HL-60 (cell line): ENCODE measurements at regions not wholly inside any gene's neighbourhood (a gene's known extent, or its start where the extent isn't known, plus 50 kb on each side); places are given as distances from the start of the nearest gene placed in this dataset.

Experiments used
- DNase-seq, 2 experiments: peaks; one replicate each; pipeline ENCODE4 v3.0.0-alpha.2; 2010 to 2020; ENCODE audit warnings: low read depth in 1 of 2, low spot score in 1 of 2
- H3K27ac ChIP-seq: fragments of 250-450 bp; sonication (Bioruptor Pico); replicated peaks from 2 replicates; pipeline ENCODE4 v1.5.1; 2020; ENCODE audit warnings: mild to moderate bottlenecking, moderate library complexity
- H3K27me3 ChIP-seq: fragments of 250-450 bp; sonication (Bioruptor Pico); 2 replicates; pipeline ENCODE4 v1.5.1; 2021; ENCODE audit warnings: mild to moderate bottlenecking, moderate library complexity; ENCODE audit not compliant: insufficient read depth, poor library complexity, severe bottlenecking
- H3K4me3 ChIP-seq: replicated peaks from 2 replicates; pipeline ENCODE4 v1.5.1; 2011; ENCODE audit warnings: mild to moderate bottlenecking, control low read depth, low read length; ENCODE audit not compliant: insufficient read depth
- CTCF ChIP-seq: IDR thresholded peaks from one replicate; pipeline ENCODE4 v1.5.1; 2011; ENCODE audit warnings: low read length, control low read depth, inconsistent platforms; ENCODE audit not compliant: insufficient read depth
- GABPA ChIP-seq: IDR thresholded peaks from 2 replicates; pipeline ENCODE4 v1.6.1; 2012; ENCODE audit warnings: low read depth
- POLR2AphosphoS5 ChIP-seq: IDR thresholded peaks from 2 replicates; pipeline ENCODE4 v1.6.1; 2012; ENCODE audit warnings: low read depth
- REST ChIP-seq: IDR thresholded peaks from 2 replicates; pipeline ENCODE4 v1.6.1; 2012; ENCODE audit warnings: low read depth; ENCODE audit not compliant: insufficient replicate concordance
- SPI1 ChIP-seq: IDR thresholded peaks from 2 replicates; pipeline ENCODE4 v1.6.1; 2012; ENCODE audit warnings: low read depth, mild to moderate bottlenecking, borderline replicate concordance

GRCh38 chr1:187948170-187948794 is 1119.5 kb downstream of the PLA2G4A start:
- no peak for TF ChIP-seq GABPA
- no peak for DNase-seq
- no peak overlapping the region for H3K4me3 ChIP-seq
- no peaks in the 10 kb centered on the region for H3K27me3 ChIP-seq
- no peak overlapping the region for H3K27ac ChIP-seq

GRCh38 chr1:187949567-187949966 is 1120.8 kb downstream of the PLA2G4A start:
- H3K4me3 ChIP-seq = no peak overlapping the region
- no peak for TF ChIP-seq REST
- TF ChIP-seq SPI1 = no peak
- no peak overlapping the region for H3K27ac ChIP-seq
- no peaks in the 10 kb centered on the region for H3K27me3 ChIP-seq
- no peak for DNase-seq

GRCh38 chr1:187951817-187952216 is 1123.1 kb downstream of the PLA2G4A start:
- no peak for DNase-seq
- no peak for TF ChIP-seq SPI1
- no peak for TF ChIP-seq REST
- TF ChIP-seq CTCF = no peak
- no peak for TF ChIP-seq POLR2AphosphoS5
- no peak for TF ChIP-seq GABPA
- Histone ChIP-seq H3K27ac (no peak overlapping the region), H3K27me3 (no peaks in the 10 kb centered on the region), H3K4me3 (no peak overlapping the region)

GRCh38 chr1:187952446-187952845 is 1123.7 kb downstream of the PLA2G4A start:
- no peak for DNase-seq

More at GRCh38 chr1:187952446-187952845, 1123.7 kb downstream of the PLA2G4A start:
- Histone ChIP-seq H3K27ac (no peak overlapping the region), H3K4me3 (no peak overlapping the region), H3K27me3 (no peaks in the 10 kb centered on the region)
- TF ChIP-seq CTCF = no peak
- no peak for TF ChIP-seq REST
- no peak for TF ChIP-seq POLR2AphosphoS5
- no peak for TF ChIP-seq SPI1
- no peak for TF ChIP-seq GABPA
